WERI-Rb-1 (cell line): ENCODE measurements at regions not wholly inside any gene's neighbourhood (a gene's known extent, or its start where the extent isn't known, plus 50 kb on each side); places are given as distances from the start of the nearest gene placed in this dataset.

Experiments used
- DNase-seq: peaks from one replicate; pipeline ENCODE4 v3.0.0-alpha.2; 2020
- H3K27ac ChIP-seq: fragments of 250-450 bp; sonication (Bioruptor Pico); 2 replicates; pipeline ENCODE4 v1.5.1; 2020; ENCODE audit warnings: mild to moderate bottlenecking, moderate library complexity
- H3K27me3 ChIP-seq: fragments of 250-450 bp; sonication (Bioruptor Pico); 2 replicates; pipeline ENCODE4 v1.5.1; 2021; ENCODE audit warnings: mild to moderate bottlenecking, low read depth, moderate library complexity; ENCODE audit not compliant: insufficient read depth, severe bottlenecking
- H3K36me3 ChIP-seq: fragments of 250-450 bp; sonication (Bioruptor Pico); 2 replicates; pipeline ENCODE4 v1.5.1; 2020; ENCODE audit warnings: mild to moderate bottlenecking, moderate library complexity
- H3K4me3 ChIP-seq: 2 replicates; pipeline ENCODE4 v1.5.1; 2011; ENCODE audit warnings: low read depth, mild to moderate bottlenecking, control low read depth, low read length
- H3K9me3 ChIP-seq: fragments of 250-450 bp; sonication (Bioruptor Pico); 2 replicates; pipeline ENCODE4 v1.5.1; 2021; ENCODE audit warnings: mild to moderate bottlenecking, moderate library complexity; ENCODE audit not compliant: severe bottlenecking
- CTCF ChIP-seq: IDR thresholded peaks from 2 replicates; pipeline ENCODE4 v1.5.1; 2011; ENCODE audit warnings: low read depth, mild to moderate bottlenecking, control low read depth, inconsistent platforms, low read length

DNA sequence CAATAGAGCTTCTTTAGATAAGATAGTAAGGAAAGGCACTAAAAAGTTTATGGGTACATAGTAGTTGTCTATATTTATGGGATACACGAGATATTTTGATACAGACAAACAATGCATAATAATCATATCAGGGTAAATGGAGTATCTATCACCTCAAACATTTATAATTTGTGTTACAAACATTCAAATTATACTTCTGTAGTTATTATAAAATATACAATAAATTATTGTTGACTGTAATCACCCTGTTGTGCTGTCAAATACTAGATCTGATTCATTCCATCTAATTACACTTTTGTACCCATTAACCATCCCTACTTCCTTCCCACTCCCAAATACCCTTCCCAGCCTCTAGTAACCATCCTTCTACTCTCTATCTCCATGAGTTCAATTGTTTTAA is 179.7 kb downstream of the FOXG1 start:
- no peaks in the 10 kb centered on the region for H3K9me3 ChIP-seq
- no peak overlapping the region for H3K4me3 ChIP-seq
- no peak for TF ChIP-seq CTCF

GRCh38 chr14:28949503-28949902 is 182.9 kb downstream of the FOXG1 start:
- H3K36me3 ChIP-seq, result no peaks in the 10 kb centered on the region
- no peak for DNase-seq
- H3K27me3 ChIP-seq, result no peaks in the 10 kb centered on the region
- no peak for TF ChIP-seq CTCF
- H3K27ac ChIP-seq, result no peak overlapping the region
- no peak overlapping the region for H3K4me3 ChIP-seq
- H3K9me3 ChIP-seq, result no peaks in the 10 kb centered on the region

More for the DNA sequence above, 179.7 kb downstream of the FOXG1 start:
- no peak overlapping the region for H3K27ac ChIP-seq
- no peaks in the 10 kb centered on the region for H3K36me3 ChIP-seq
- DNase-seq, result no peak
- H3K27me3 ChIP-seq, result no peaks in the 10 kb centered on the region

DNA sequence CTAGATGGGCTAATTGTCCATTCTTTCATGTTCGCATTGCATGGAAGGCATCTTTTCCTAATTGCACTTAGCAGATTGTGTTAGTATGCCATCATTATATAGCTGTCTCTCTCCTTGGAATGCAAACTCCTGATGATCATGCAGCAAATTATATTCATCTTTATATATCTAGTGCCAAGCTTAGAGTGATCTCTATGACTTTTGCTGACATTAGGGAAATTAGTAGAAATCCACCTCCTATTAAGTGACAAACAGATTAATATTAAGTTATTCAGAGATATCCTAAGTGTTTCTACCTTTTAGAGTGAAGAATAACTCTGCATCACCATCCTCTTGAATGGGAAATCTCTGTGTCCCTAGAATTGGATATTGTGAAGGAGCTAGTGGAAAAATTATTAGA is 185.6 kb downstream of the FOXG1 start:
- Histone ChIP-seq H3K27ac (no peak overlapping the region), H3K4me3 (no peak overlapping the region), H3K9me3 (no peaks in the 10 kb centered on the region), H3K27me3 (no peaks in the 10 kb centered on the region), H3K36me3 (no peaks in the 10 kb centered on the region)
- TF ChIP-seq CTCF, result no peak
- no peak for DNase-seq

- no peak for DNase-seq
- Histone ChIP-seq H3K9me3 (no peaks in the 10 kb centered on the region), H3K27ac (no peak overlapping the region), H3K4me3 (no peak overlapping the region), H3K27me3 (no peaks in the 10 kb centered on the region), H3K36me3 (no peaks in the 10 kb centered on the region)
- no peak for TF ChIP-seq CTCF
Observed at GRCh38 chr14:28952666-28953065, 186.1 kb downstream of the FOXG1 start.

- Histone ChIP-seq H3K36me3 (no peaks in the 10 kb centered on the region), H3K27ac (no peak overlapping the region), H3K9me3 (no peaks in the 10 kb centered on the region), H3K27me3 (no peaks in the 10 kb centered on the region), H3K4me3 (no peak overlapping the region)
- no peak for TF ChIP-seq CTCF
- DNase-seq, result no peak
Observed at GRCh38 chr14:28953973-28954372, 187.4 kb downstream of the FOXG1 start.

- Histone ChIP-seq H3K4me3 (no peak overlapping the region), H3K9me3 (peaks cover 4% of the 10 kb centered on the region), H3K27ac (no peak overlapping the region), H3K27me3 (no peaks in the 10 kb centered on the region), H3K36me3 (no peaks in the 10 kb centered on the region)
- no peak for DNase-seq
- no peak for TF ChIP-seq CTCF
Observed at GRCh38 chr14:28966416-28967233, 200.0 kb downstream of the FOXG1 start.
